HEK293 (cell line): ENCODE measurements at regions not wholly inside any gene's neighbourhood (a gene's known extent, or its start where the extent isn't known, plus 50 kb on each side); places are given as distances from the start of the nearest gene placed in this dataset.

Experiments used
- CTCF ChIP-seq: fragments of 450-650 bp; formaldehyde crosslinking; IDR thresholded peaks from 2 replicates; pipeline ENCODE4 v1.5.1; 2016; ENCODE audit warnings: missing biosample characterization, missing genetic modification characterization
- ZNF416 ChIP-seq: fragments of 450-650 bp; formaldehyde crosslinking; IDR thresholded peaks from 2 replicates; pipeline ENCODE4 v1.5.1; 2016; ENCODE audit warnings: missing biosample characterization, missing genetic modification characterization
- ZNF645 ChIP-seq: fragments of 450-650 bp; formaldehyde crosslinking; IDR thresholded peaks from 2 replicates; pipeline ENCODE4; 2016; ENCODE audit warnings: missing biosample characterization, missing genetic modification characterization

- TF ChIP-seq CTCF (peak; percentile 60), ZNF645 (tag by site-specific recombination) (no peak), ZNF416 (tag by site-specific recombination) (no peak)
Measured at GRCh38 chr5:36507332-36507952, 99.0 kb upstream of the SLC1A3 start.
